GM21737 (cell line): ENCODE measurements at regions not wholly inside any gene's neighbourhood (a gene's known extent, or its start where the extent isn't known, plus 50 kb on each side); places are given as distances from the start of the nearest gene placed in this dataset.
"Not testable (repeated sequence)": the region's sequence is repeated elsewhere in the genome, so short reads cannot be mapped to it uniquely, and the experiment has no call there.

Source experiments
- ATAC-seq: cut with Tn5 transposase; IDR thresholded peaks from one replicate; pipeline ENCODE4 v1.9.1; 2021; ENCODE audit warnings: mild to moderate bottlenecking, moderate library complexity; ENCODE audit not compliant: unreplicated experiment

GRCh38 chr13:38283346-38283745, 66.3 kb upstream of the UFM1 start:
- no peak for ATAC-seq

- no peak for ATAC-seq
These were observed 84.5 kb upstream of the UFM1 start for GRCh38 chr13:38265132-38265497.

GRCh38 chr13:38264363-38265131, 85.1 kb upstream of the UFM1 start:
- no peak for ATAC-seq

GRCh38 chr13:38262211-38262610, 87.4 kb upstream of the UFM1 start:
- ATAC-seq: no peak

GRCh38 chr13:38255600-38255999, 94.1 kb upstream of the UFM1 start:
- no peak for ATAC-seq

- no peak for ATAC-seq
These were observed 109.8 kb upstream of the UFM1 start for GRCh38 chr13:38239874-38240273.

GRCh38 chr13:38228322-38228721, 121.3 kb upstream of the UFM1 start:
- ATAC-seq: no peak

GRCh38 chr13:38226496-38226895, 123.2 kb upstream of the UFM1 start:
- no peak for ATAC-seq

- ATAC-seq: no peak
These were observed 126.6 kb upstream of the UFM1 start for GRCh38 chr13:38223089-38223488.

GRCh38 chr13:38221120-38221519, 128.5 kb upstream of the UFM1 start:
- ATAC-seq: not testable (repeated sequence)

GRCh38 chr13:38216181-38216580, 133.5 kb upstream of the UFM1 start:
- no peak for ATAC-seq

- no peak for ATAC-seq
These were observed 136.3 kb upstream of the UFM1 start for GRCh38 chr13:38213314-38213713.

GRCh38 chr13:38210928-38211596, 138.6 kb upstream of the UFM1 start:
- ATAC-seq: no peak

- ATAC-seq: no peak
These were observed 145.1 kb upstream of the UFM1 start for GRCh38 chr13:38204556-38204955.

- ATAC-seq: no peak
These were observed 146.9 kb upstream of the UFM1 start for GRCh38 chr13:38202740-38203139.

GRCh38 chr13:38191016-38191415, 158.6 kb upstream of the UFM1 start:
- ATAC-seq: no peak

GRCh38 chr13:38180670-38181069, 169.0 kb upstream of the UFM1 start:
- no peak for ATAC-seq

- ATAC-seq: no peak
These were observed 169.5 kb upstream of the UFM1 start for GRCh38 chr13:38180126-38180525.

- no peak for ATAC-seq
These were observed 173.0 kb upstream of the UFM1 start for GRCh38 chr13:38176664-38177063.

- no peak for ATAC-seq
These were observed 176.2 kb upstream of the UFM1 start for GRCh38 chr13:38173403-38173802.

GRCh38 chr13:38167164-38167822, 182.4 kb upstream of the UFM1 start:
- ATAC-seq: peak; percentile 91

- no peak for ATAC-seq
These were observed 183.5 kb upstream of the UFM1 start for GRCh38 chr13:38166116-38166515.
